Left hindlimb (tissue), 1 donor: ENCODE measurements at regions not wholly inside any gene's neighbourhood (a gene's known extent, or its start where the extent isn't known, plus 50 kb on each side); places are given as distances from the start of the nearest gene placed in this dataset.
"Not testable (repeated sequence)": the region's sequence is repeated elsewhere in the genome, so short reads cannot be mapped to it uniquely, and the experiment has no call there.

ENCODE experiments used
- DNase-seq: peaks from one replicate; pipeline ENCODE4 v3.0.0-alpha.2; 2018

GRCh38 chr7:67361150-67361549 is 364.5 kb downstream of the TYW1 start:
- no peak for DNase-seq

- DNase-seq = no peak
Observed at GRCh38 chr7:67364441-67365017, 367.9 kb downstream of the TYW1 start.

DNA sequence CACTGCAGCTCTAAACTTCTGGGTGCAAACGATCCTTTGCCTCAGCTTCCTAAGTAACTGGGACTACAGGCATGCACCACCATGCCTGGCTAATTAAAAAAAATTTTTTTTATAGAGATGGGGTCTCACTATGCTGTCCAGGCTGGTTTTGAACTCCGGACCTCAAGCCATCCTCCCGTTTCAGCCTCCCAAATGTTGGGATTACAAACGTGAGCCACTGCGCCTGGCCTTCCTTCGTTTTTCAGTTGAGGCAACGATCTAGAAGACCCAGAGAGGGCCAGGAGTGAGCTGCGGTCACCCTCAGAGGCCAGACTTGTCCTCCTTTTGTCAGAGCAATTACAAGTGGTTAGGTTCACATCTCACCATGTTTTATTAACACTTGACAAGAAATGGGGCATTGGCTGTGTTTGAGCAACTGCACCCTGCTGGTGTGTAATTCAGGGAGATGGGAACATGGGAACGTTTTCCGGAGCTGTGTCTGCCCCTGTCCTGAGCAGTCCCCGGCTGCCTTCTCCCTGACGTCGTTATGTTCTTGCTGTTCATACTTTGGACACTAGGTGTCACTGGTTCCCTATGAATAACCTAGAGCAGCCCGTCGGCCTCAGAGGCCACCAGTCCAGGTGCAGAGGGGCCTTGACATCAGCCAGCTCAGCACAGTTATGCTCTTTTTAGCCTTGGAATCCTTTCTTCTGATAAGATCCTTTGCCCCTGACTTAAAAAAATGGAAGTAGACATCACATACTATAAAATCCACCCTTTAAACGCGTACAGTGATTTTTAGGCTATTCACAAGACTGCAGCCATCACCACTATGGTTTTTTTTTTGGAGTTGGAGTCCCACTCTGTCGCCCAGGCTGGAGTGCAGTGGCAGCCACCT is 375.0 kb downstream of the TYW1 start:
- DNase-seq = peak; percentile 69

GRCh38 chr7:67373389-67373788 is 376.8 kb downstream of the TYW1 start:
- not testable (repeated sequence) for DNase-seq

GRCh38 chr7:67375427-67375826 is 378.8 kb downstream of the TYW1 start:
- DNase-seq = no peak

- DNase-seq = peak; percentile 82
Observed at GRCh38 chr7:67377939-67378862, 381.6 kb downstream of the TYW1 start.

- DNase-seq = no peak
Observed at GRCh38 chr7:67380326-67380725, 383.7 kb downstream of the TYW1 start.

GRCh38 chr7:67380858-67381257 is 384.2 kb downstream of the TYW1 start:
- no peak for DNase-seq

GRCh38 chr7:67387851-67388250 is 391.2 kb downstream of the TYW1 start:
- DNase-seq = no peak

- no peak for DNase-seq
Observed at GRCh38 chr7:67391168-67391567, 394.5 kb downstream of the TYW1 start.

GRCh38 chr7:67392596-67393438 is 396.2 kb downstream of the TYW1 start:
- no peak for DNase-seq

DNA sequence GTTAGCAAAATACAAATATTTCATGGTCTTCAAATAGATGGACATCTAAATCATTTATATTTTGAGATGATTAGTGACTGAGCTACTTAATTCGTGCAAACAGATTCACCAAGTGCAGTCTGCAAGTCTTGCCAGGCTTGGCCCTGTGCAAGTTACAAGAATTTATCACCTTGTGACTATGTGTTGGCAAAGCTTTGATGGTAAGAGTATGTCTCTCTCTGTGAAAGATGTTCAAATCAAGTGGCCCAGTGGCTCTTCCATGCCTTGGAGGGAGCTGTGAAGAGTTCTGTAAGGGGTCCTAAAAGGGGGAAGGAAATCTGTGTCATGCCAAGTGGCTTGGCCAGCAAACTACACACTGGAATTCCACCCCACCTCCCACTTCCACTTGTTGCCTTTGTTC is 397.3 kb downstream of the TYW1 start:
- DNase-seq = no peak

DNA sequence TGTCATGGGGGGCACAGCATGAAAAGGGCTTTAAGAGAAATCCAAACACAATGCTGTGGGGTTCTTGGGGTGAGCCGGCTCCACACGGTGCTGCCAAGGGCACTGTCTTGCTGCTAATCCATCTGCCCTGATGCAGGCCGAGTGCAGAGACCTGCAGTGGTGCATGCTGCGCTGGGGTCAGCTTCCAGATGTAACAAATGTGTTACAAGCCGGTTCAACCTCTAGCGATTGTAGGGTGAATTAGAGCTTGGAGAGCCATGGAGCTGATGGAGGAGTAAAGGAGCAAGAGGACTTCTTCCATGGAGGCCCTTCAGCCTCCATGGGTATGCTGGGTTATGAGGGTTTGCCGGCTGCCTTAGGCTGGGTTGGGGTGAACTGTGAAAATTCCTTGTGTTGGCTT is 402.3 kb downstream of the TYW1 start:
- no peak for DNase-seq

DNA sequence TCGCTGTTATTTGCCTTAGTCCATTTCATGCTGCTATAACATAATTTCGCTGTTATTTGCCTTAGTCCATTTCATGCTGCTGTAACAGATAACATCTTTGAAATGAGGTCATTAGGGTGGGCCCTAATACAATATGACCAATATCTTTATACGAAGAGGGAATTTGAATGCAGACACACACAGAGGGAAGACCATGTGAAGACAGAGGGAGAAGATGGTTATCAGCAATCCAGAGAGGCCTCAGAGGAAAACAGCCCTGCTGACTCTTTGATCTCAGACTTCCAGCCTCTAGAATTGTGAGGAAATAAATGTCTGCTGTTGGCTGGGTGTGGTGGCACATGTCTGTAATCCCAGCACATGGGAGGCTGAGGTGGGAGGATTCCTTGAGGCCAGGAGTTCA is 404.9 kb downstream of the TYW1 start:
- no peak for DNase-seq

DNA sequence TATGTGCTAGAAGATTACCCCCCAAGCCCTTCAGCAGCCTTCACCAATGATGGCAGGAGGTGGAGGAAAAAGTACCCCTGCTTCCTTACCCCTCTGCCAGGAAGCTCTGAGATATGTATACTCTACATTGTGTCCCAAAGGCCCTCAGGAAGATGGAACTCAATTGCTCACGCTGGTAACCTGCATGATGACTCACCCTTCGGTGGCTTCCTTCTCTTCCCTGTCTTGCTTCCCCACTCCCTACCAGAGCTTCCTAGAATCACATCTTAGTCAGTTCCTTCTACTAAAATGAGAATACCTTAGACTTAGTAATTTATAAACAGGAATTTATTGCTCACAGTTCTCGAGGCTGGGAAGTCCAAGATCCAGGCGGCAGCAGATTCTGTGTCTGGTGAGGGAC is 405.6 kb downstream of the TYW1 start:
- DNase-seq = no peak

DNA sequence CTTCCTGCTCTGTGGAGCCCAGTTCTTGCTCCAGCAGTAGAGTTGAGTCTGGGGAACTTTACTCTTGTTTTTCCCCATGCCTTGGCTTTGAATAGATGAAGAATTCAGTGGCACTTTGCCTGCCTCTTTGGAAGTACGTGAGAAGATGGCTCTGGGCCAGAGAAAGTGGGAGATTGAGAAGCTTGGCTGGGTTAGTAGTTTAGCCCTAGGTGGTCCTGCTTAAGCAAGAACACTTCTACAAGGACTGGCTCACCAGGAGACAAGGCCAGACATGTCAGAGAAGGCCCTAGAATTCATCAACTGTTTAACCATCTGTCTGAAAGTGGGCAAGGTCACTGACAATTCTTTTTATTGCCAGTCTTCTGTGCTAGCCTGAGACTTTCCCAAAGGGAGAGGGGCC is 410.3 kb downstream of the TYW1 start:
- peak; percentile 52 for DNase-seq

DNA sequence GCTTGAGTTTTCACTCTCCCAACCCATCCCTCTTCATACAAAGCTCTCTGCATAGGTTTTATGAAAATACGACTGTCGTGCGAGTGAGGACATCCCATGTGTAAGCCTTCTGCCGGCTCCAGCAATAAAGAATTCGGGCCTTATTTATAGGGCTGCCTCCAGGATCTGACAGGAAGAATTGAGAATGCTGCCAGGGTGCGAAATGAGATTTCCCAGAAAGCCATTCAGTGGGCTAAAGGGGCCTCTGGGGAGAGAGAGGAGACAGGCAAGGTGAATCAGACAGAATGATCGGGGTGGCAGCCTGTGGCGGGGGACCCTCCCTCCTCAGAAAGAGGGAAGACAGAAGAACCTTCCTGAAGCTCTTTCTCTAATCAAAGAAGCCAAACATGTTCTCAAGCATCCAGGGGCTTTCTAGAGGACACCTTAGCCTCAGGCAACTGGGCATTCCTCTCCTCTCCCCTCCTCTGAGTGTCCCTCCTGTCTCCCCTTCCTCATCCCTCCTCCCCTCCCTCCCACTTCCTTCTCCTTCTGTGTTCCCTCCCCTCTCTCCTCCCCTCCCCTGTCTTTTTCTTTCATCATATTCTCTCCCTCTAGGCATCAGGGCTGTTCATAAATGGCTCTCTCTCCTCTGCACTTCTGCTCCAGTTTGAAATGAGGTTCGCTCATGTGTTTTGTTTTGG is 410.9 kb downstream of the TYW1 start:
- DNase-seq = no peak

GRCh38 chr7:67408109-67408508 is 411.5 kb downstream of the TYW1 start:
- DNase-seq = no peak

DNA sequence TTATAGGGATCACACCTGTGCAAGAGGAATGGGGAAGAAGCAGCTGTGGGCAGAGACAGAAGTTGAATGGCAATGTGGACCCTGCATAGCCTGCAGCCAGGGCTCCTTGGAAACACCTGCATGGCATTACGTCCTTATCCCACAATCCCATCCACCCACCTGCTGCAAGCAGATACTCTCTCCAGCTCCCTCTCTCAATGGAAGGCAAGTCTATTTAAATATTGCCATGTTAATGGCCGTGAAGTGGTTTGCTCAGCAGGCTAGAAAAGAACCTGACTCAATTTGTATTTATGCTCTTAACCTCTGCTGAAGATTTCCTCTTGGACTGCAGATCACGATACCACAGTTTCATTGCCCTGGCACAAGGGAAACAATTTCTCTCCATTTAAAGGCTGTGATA is 417.0 kb downstream of the TYW1 start:
- DNase-seq = no peak

DNA sequence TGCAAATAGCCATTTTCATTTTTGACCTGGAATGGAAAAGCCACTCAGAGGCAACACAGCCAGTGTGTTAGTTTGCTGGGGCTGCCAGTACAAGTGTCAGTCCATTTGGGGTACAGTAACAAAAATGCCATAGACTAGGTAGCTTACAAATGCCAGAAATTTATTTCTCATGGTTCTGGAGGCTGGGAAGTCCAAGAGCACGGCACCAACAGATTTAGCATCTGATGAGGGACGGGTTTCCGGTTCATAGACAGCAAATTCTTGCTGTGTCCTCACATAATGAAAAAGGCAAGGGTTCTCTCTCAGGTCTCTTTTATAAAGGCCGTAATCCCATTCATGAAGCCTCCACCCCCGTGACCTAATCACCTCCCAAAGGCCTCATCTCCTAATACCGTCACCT is 418.2 kb downstream of the TYW1 start:
- DNase-seq = no peak

DNA sequence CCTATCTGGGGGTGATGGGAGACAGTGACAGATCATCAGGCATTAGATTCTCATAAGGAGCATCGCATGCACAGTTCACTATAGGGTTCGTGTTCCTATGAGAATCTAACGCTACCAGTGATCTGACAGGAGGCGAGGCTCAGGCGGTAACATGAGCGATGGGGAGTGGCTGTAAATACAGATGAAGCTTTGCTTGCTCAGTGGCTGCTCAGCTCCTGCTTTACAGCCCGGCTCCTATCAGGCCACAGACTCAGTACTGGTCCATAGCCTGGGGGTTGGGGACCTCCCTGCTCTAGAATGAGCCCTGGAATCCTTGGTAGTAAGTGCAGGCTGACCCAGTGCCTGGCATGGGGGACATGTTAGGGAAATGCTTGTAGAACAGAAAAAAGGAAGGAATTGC is 426.0 kb downstream of the TYW1 start:
- no peak for DNase-seq

DNA sequence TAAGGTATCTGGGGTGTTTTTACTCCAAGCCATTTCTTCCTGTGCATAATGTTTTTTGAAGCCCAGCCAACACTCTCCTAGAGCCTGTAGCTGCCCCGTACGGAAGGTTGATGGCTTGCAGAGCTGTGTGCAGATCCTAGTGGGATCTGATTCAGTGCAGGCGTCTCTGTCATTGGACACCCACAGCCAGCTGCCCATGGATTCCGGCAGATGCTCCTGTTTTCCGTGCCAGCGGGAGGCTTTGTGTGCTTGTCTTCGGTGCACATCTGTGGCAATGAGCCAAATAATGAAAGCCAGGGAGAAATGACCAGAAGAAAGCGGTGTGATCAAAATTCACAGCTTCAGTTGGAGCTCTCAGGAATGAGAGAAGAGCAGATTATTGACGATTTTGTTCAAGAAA is 426.4 kb downstream of the TYW1 start:
- peak; percentile 66 for DNase-seq
